ENCODE measurements at regions not wholly inside any gene's neighbourhood (a gene's known extent, or its start where the extent isn't known, plus 50 kb on each side); places are given as distances from the start of the nearest gene placed in this dataset.

DNA sequence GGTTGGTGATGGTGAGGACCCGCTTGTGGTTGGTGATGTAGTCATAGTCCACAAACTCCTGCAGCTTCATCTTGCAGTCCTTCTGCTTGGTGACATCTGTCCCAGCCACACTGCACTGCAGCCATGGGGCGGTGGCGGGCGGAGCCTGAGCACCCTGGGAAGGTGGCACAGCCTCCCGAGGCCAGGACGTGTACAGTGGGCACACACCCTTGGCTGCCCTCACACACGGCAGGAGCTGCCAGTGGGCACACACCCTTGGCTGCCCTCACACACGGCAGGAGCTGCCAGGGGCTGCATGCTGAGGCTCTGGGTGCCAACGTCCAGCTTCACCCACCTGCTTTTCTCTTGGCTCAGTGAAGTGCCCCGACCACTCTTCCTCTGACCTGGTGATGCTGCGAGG lies 128.7 kb downstream of the TUBA3C start:
- no peaks in the 10 kb centered on the region for H4K20me1 ChIP-seq (ENCODE audit: control insufficient read depth, insufficient read depth)
- no TSS peak for BruUV-seq (replicated peaks)
- H3K4me3 ChIP-seq: no peak overlapping the region
- no peaks in the 10 kb centered on the region for H3K27me3 ChIP-seq (replicated peaks in 1 of 2; ENCODE audit: control insufficient read depth in 2 of 2, insufficient read depth in 2 of 2, low read length in 1 of 2)
- H3K36me3 ChIP-seq (ENCODE audit: control insufficient read depth in 2 of 2, insufficient read depth in 2 of 2, low read length in 1 of 2): no peaks in the 10 kb centered on the region
- ATAC-seq (no peak), FAIRE-seq (no peak), DNase-seq (ENCODE audit: low read depth, low spot score) (no peak)
- H3K9ac ChIP-seq (ENCODE audit: control insufficient read depth, insufficient read depth, low read length): no peak overlapping the region
- ChIA-PET SMC1A (ENCODE audit: uncharacterized antibody, unreplicated experiment) (no interaction called here), RAD21 (ENCODE audit: unreplicated experiment) (no interaction called here), POLR2A (no interaction called here), CTCF (no interaction called here)
- no peaks in the 10 kb centered on the region; the same call in 2 of the 3 replicates for H3K9me3 ChIP-seq (replicated peaks; ENCODE audit: control insufficient read depth, insufficient read depth, low read length)
- no peaks in the 10 kb centered on the region for H3K4me1 ChIP-seq (ENCODE audit: control insufficient read depth, insufficient read depth, low read length)
- in situ Hi-C loops (cut with MboI) (no loop called here), intact Hi-C loops (cut with micrococcal nuclease; ENCODE audit: unreplicated experiment) (no loop called here)
- WGBS (ENCODE audit: insufficient coverage, insufficient replicate concordance, low lambda C conversion rate, missing lambda C conversion rate): 26% methylated on average over 11 of the region's 11 CpGs
- H3K79me2 ChIP-seq (ENCODE audit: control insufficient read depth, insufficient read depth, low read length): no peaks in the 10 kb centered on the region
- H2AFZ ChIP-seq (ENCODE audit: control insufficient read depth, low read depth, low read length): no peak overlapping the region
- no peak overlapping the region for H3K27ac ChIP-seq (ENCODE audit: control insufficient read depth, insufficient read depth)
- H3K4me2 ChIP-seq (ENCODE audit: control insufficient read depth, insufficient read depth): no peak overlapping the region
- no peak for TF ChIP-seq FOXK2 (IDR thresholded peaks at IDR 0.05)
- no peak for TF ChIP-seq MYC (IDR thresholded peaks at IDR 0.05; ENCODE audit: insufficient read depth, insufficient read length, insufficient replicate concordance, low read length, severe bottlenecking)
- TF ChIP-seq, protein P1, sequence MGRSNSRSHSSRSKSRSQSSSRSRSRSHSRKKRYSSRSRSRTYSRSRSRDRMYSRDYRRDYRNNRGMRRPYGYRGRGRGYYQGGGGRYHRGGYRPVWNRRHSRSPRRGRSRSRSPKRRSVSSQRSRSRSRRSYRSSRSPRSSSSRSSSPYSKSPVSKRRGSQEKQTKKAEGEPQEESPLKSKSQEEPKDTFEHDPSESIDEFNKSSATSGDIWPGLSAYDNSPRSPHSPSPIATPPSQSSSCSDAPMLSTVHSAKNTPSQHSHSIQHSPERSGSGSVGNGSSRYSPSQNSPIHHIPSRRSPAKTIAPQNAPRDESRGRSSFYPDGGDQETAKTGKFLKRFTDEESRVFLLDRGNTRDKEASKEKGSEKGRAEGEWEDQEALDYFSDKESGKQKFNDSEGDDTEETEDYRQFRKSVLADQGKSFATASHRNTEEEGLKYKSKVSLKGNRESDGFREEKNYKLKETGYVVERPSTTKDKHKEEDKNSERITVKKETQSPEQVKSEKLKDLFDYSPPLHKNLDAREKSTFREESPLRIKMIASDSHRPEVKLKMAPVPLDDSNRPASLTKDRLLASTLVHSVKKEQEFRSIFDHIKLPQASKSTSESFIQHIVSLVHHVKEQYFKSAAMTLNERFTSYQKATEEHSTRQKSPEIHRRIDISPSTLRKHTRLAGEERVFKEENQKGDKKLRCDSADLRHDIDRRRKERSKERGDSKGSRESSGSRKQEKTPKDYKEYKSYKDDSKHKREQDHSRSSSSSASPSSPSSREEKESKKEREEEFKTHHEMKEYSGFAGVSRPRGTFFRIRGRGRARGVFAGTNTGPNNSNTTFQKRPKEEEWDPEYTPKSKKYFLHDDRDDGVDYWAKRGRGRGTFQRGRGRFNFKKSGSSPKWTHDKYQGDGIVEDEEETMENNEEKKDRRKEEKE (IDR thresholded peaks at IDR 0.05): no peak
- TF ChIP-seq DPF2 (IDR thresholded peaks at IDR 0.05): no peak
- no peak for TF ChIP-seq CHD4 (IDR thresholded peaks at IDR 0.05)
- TF ChIP-seq, protein P2, sequence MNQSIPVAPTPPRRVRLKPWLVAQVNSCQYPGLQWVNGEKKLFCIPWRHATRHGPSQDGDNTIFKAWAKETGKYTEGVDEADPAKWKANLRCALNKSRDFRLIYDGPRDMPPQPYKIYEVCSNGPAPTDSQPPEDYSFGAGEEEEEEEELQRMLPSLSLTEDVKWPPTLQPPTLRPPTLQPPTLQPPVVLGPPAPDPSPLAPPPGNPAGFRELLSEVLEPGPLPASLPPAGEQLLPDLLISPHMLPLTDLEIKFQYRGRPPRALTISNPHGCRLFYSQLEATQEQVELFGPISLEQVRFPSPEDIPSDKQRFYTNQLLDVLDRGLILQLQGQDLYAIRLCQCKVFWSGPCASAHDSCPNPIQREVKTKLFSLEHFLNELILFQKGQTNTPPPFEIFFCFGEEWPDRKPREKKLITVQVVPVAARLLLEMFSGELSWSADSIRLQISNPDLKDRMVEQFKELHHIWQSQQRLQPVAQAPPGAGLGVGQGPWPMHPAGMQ (IDR thresholded peaks at IDR 0.05; ENCODE audit: borderline replicate concordance): no peak
- no peak for TF ChIP-seq SMAD1 (IDR thresholded peaks at IDR 0.05; ENCODE audit: low read depth, partially characterized antibody)
- TF ChIP-seq RBBP5 (conservative IDR thresholded peaks at IDR 0.05): no peak
- no peak for TF ChIP-seq RFX5 (IDR thresholded peaks at IDR 0.05; ENCODE audit: low read depth, low read length)
- no peak for TF ChIP-seq HCFC1 (IDR thresholded peaks at IDR 0.05; ENCODE audit: low read length)
- no peak for TF ChIP-seq GABPA (IDR thresholded peaks at IDR 0.05; ENCODE audit: low read depth)
- no peak for TF ChIP-seq CBX3 (IDR thresholded peaks at IDR 0.05; ENCODE audit: borderline replicate concordance, low read depth)
- TF ChIP-seq, protein P3, sequence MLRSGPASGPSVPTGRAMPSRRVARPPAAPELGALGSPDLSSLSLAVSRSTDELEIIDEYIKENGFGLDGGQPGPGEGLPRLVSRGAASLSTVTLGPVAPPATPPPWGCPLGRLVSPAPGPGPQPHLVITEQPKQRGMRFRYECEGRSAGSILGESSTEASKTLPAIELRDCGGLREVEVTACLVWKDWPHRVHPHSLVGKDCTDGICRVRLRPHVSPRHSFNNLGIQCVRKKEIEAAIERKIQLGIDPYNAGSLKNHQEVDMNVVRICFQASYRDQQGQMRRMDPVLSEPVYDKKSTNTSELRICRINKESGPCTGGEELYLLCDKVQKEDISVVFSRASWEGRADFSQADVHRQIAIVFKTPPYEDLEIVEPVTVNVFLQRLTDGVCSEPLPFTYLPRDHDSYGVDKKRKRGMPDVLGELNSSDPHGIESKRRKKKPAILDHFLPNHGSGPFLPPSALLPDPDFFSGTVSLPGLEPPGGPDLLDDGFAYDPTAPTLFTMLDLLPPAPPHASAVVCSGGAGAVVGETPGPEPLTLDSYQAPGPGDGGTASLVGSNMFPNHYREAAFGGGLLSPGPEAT (IDR thresholded peaks at IDR 0.05; ENCODE audit: low read depth): no peak
- no peak for TF ChIP-seq ZNF24 (IDR thresholded peaks at IDR 0.05)
- TF ChIP-seq, protein P4, sequence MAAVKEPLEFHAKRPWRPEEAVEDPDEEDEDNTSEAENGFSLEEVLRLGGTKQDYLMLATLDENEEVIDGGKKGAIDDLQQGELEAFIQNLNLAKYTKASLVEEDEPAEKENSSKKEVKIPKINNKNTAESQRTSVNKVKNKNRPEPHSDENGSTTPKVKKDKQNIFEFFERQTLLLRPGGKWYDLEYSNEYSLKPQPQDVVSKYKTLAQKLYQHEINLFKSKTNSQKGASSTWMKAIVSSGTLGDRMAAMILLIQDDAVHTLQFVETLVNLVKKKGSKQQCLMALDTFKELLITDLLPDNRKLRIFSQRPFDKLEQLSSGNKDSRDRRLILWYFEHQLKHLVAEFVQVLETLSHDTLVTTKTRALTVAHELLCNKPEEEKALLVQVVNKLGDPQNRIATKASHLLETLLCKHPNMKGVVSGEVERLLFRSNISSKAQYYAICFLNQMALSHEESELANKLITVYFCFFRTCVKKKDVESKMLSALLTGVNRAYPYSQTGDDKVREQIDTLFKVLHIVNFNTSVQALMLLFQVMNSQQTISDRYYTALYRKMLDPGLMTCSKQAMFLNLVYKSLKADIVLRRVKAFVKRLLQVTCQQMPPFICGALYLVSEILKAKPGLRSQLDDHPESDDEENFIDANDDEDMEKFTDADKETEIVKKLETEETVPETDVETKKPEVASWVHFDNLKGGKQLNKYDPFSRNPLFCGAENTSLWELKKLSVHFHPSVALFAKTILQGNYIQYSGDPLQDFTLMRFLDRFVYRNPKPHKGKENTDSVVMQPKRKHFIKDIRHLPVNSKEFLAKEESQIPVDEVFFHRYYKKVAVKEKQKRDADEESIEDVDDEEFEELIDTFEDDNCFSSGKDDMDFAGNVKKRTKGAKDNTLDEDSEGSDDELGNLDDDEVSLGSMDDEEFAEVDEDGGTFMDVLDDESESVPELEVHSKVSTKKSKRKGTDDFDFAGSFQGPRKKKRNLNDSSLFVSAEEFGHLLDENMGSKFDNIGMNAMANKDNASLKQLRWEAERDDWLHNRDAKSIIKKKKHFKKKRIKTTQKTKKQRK (IDR thresholded peaks at IDR 0.05; ENCODE audit: low read depth, low read length): no peak
- TF ChIP-seq MYB (IDR thresholded peaks at IDR 0.05; ENCODE audit: borderline replicate concordance, low read depth, low read length): no peak

Measured in GM12878 (cell line).